SK-N-SH (cell line): ENCODE measurements at regions not wholly inside any gene's neighbourhood (a gene's known extent, or its start where the extent isn't known, plus 50 kb on each side); places are given as distances from the start of the nearest gene placed in this dataset.

Experiments used
- CTCF ChIA-PET: fragments of 300-600, 350-600 bp; formaldehyde crosslinking; extraction: SDS; loops from one replicate; lab custom pipeline; 2021; lab: Yijun Ruan, JAX
- POLR2A ChIA-PET: fragments of 350-600 bp; sonication (Branson Sonifier 250); formaldehyde crosslinking; extraction: SDS; loops from one replicate; lab custom pipeline; 2020; ENCODE audit warnings: antibody characterized with exemption, inconsistent platforms; lab: Yijun Ruan, JAX
- DNase-seq: peaks from one replicate; pipeline ENCODE4 v3.0.0; 2012
- H2AFZ ChIP-seq: fragments of 200-600 bp; sonication (generic); 2 replicates; pipeline ENCODE4 v1.8.1; 2016; ENCODE audit warnings: antibody characterized with exemption, mild to moderate bottlenecking, low read depth
- H3F3A ChIP-seq: fragments of 200-600 bp; sonication (generic); replicated peaks from 2 replicates; pipeline ENCODE3; 2016; ENCODE audit warnings: antibody characterized with exemption, mild to moderate bottlenecking; ENCODE audit not compliant: insufficient read depth
- H3K27ac ChIP-seq, 2 experiments: fragments of 200-500 bp in 1 of 2; fragments of 200-600 bp in 1 of 2; sonication (Bioruptor generic) in 1 of 2; sonication (generic), shearing (Covaris generic) in 1 of 2; 2 replicates each; pipeline versions ENCODE4 v1.5.1 to v1.6.1; 2014 to 2016; ENCODE audit warnings: low read depth in 2 of 2, inconsistent platforms in 1 of 2, low read length in 1 of 2, mild to moderate bottlenecking in 1 of 2, mixed read lengths in 1 of 2
- H3K27me3 ChIP-seq: fragments of 200-600 bp; sonication (generic), shearing (Covaris generic); 2 replicates; pipeline ENCODE4 v1.6.1; 2016; ENCODE audit warnings: mixed run types; ENCODE audit not compliant: insufficient read depth
- H3K36me3 ChIP-seq, 2 experiments: fragments of 200-500 bp in 1 of 2; fragments of 200-600 bp in 1 of 2; sonication (Bioruptor generic) in 1 of 2; sonication (generic) in 1 of 2; replicated peaks in 1 of 2; 2 replicates each; pipeline versions ENCODE3 to v1.5.1; 2014 to 2016; ENCODE audit warnings: low read length in 1 of 2, mild to moderate bottlenecking in 1 of 2; ENCODE audit not compliant: insufficient read depth in 2 of 2, control insufficient read depth in 1 of 2
- H3K4me1 ChIP-seq, 2 experiments: fragments of 200-500 bp in 1 of 2; fragments of 200-600 bp in 1 of 2; sonication (Bioruptor generic) in 1 of 2; sonication (generic), shearing (Covaris generic) in 1 of 2; 2 replicates each; pipeline versions ENCODE4 v1.5.1 to v1.6.1; 2014 to 2016; ENCODE audit warnings: low read depth in 1 of 2, low read length in 1 of 2, mixed run types in 1 of 2; ENCODE audit not compliant: insufficient read depth in 2 of 2, control insufficient read depth in 1 of 2
- H3K4me2 ChIP-seq: fragments of 200-600 bp; sonication (generic), shearing (Covaris generic); 2 replicates; pipeline ENCODE4 v1.6.1; 2017; ENCODE audit warnings: mixed run types
- H3K4me3 ChIP-seq, 2 experiments: fragments of 200-500 bp in 1 of 2; fragments of 200-600 bp in 1 of 2; sonication (Bioruptor generic) in 1 of 2; sonication (generic), shearing (Covaris generic) in 1 of 2; 2 replicates each; pipeline versions ENCODE4 v1.5.1 to v1.8.1; 2014 to 2016; ENCODE audit warnings: low read depth in 2 of 2, inconsistent platforms in 1 of 2, low read length in 1 of 2, mild to moderate bottlenecking in 1 of 2, mixed read lengths in 1 of 2, moderate library complexity in 1 of 2
- H3K79me2 ChIP-seq: fragments of 200-600 bp; sonication (generic); 2 replicates; pipeline ENCODE4 v1.8.1; 2017; ENCODE audit warnings: mild to moderate bottlenecking; ENCODE audit not compliant: insufficient read depth
- H3K9ac ChIP-seq: fragments of 200-600 bp; sonication (generic); 2 replicates; pipeline ENCODE4 v1.6.1; 2017; ENCODE audit warnings: mixed run types
- H3K9me2 ChIP-seq: fragments of 200-600 bp; sonication (generic); 2 replicates; pipeline ENCODE4 v1.6.1; 2017; ENCODE audit warnings: mixed run types
- H3K9me3 ChIP-seq: fragments of 200-600 bp; sonication (generic); 2 replicates; pipeline ENCODE4 v1.6.1; 2017; ENCODE audit warnings: mixed run types, mild to moderate bottlenecking, moderate library complexity
- H4K20me1 ChIP-seq: fragments of 200-600 bp; sonication (generic); 2 replicates; pipeline ENCODE4 v1.6.1; 2017; ENCODE audit warnings: mild to moderate bottlenecking, mixed run types; ENCODE audit not compliant: insufficient read depth
- CHD2 ChIP-seq: fragments of 150-350 bp; IDR thresholded peaks from 2 replicates; pipeline ENCODE4 v1.6.1; 2018; ENCODE audit warnings: low read length; ENCODE audit not compliant: partially characterized antibody
- CTCF ChIP-seq: fragments of 200-600 bp; sonication (generic); IDR thresholded peaks from 2 replicates; pipeline ENCODE4 v1.6.1; 2017; ENCODE audit warnings: antibody characterized with exemption, mild to moderate bottlenecking, moderate library complexity
- ELF1 ChIP-seq: IDR thresholded peaks from 2 replicates; pipeline ENCODE4 v1.4.0; 2012
- EZH2phosphoT487 ChIP-seq: fragments of 200-600 bp; sonication (generic); IDR thresholded peaks from 2 replicates; pipeline ENCODE4 v1.6.1; 2017; ENCODE audit warnings: low read depth, mixed run types, mild to moderate bottlenecking, antibody characterized with exemption, moderate library complexity, borderline replicate concordance
- FOXM1 ChIP-seq: IDR thresholded peaks from 2 replicates; pipeline ENCODE4 v1.4.0; 2012; ENCODE audit warnings: low read depth, mild to moderate bottlenecking
- MAX ChIP-seq: IDR thresholded peaks from 2 replicates; pipeline ENCODE4 v1.4.0; 2012; ENCODE audit warnings: low read depth
- MEF2A ChIP-seq: IDR thresholded peaks from 2 replicates; pipeline ENCODE4 v1.4.0; 2012; ENCODE audit warnings: low read depth, borderline replicate concordance
- NFIC ChIP-seq: IDR thresholded peaks from 2 replicates; pipeline ENCODE4 v1.4.0; 2012; ENCODE audit warnings: borderline replicate concordance
- RAD21 ChIP-seq: IDR thresholded peaks from 2 replicates; pipeline ENCODE4 v1.6.1; 2012; ENCODE audit warnings: mild to moderate bottlenecking, low read length
- RCOR1 ChIP-seq: fragments of 150-350 bp; IDR thresholded peaks from 2 replicates; pipeline ENCODE4 v1.6.1; 2017; ENCODE audit warnings: antibody characterized with exemption, low read length
- REST ChIP-seq: IDR thresholded peaks from 2 replicates; pipeline ENCODE4 v1.6.1; 2012; ENCODE audit warnings: mild to moderate bottlenecking, low read depth, low read length, moderate library complexity
- SMC3 ChIP-seq: IDR thresholded peaks from 2 replicates; pipeline ENCODE4 v1.6.1; 2012; ENCODE audit warnings: low read depth, low read length, improper control_type of control experiment
- TAF1 ChIP-seq: IDR thresholded peaks from 2 replicates; pipeline ENCODE4 v1.6.1; 2012; ENCODE audit warnings: low read depth, mild to moderate bottlenecking, low read length, moderate library complexity, borderline replicate concordance
- TCF12 ChIP-seq: IDR thresholded peaks from 2 replicates; pipeline ENCODE4 v1.4.0; 2012
- USF1 ChIP-seq: IDR thresholded peaks from 2 replicates; pipeline ENCODE4 v1.4.0; 2012; ENCODE audit warnings: low read depth, borderline replicate concordance
- WGBS: methylation state at CpG from one replicate; pipeline ENCODE4 v1.1.6; 2017; ENCODE audit warnings: low lambda C conversion rate; 5-methylcytosine and 5-hydroxymethylcytosine counted together
- TF ChIP-seq, protein P1 (sequence below): fragments of 150-350 bp; IDR thresholded peaks from 2 replicates; pipeline ENCODE4 v1.6.1; 2017; ENCODE audit warnings: antibody characterized with exemption, low read length, low read depth, borderline replicate concordance
- TF ChIP-seq, protein P2 (sequence below): IDR thresholded peaks from 2 replicates; pipeline ENCODE4; 2012

- Histone ChIP-seq H3K36me3 (no peaks in the 10 kb centered on the region), H3K27ac (no peak overlapping the region), H3K4me2 (no peak overlapping the region), H3K9ac (no peak overlapping the region), H3F3A (peaks cover 24% of the 10 kb centered on the region), H3K27me3 (no peaks in the 10 kb centered on the region), H3K79me2 (no peaks in the 10 kb centered on the region; the same call in 1 of the 2 replicates), H4K20me1 (no peaks in the 10 kb centered on the region), H2AFZ (no peak overlapping the region), H3K4me3 (no peak overlapping the region), H3K9me3 (no peaks in the 10 kb centered on the region), H3K4me1 (peaks cover 0 to 11% of the 10 kb centered on the region in 2 experiments; a peak in 2 of 4 replicates), H3K9me2 (no peaks in the 10 kb centered on the region)
- TF ChIP-seq, protein P1, sequence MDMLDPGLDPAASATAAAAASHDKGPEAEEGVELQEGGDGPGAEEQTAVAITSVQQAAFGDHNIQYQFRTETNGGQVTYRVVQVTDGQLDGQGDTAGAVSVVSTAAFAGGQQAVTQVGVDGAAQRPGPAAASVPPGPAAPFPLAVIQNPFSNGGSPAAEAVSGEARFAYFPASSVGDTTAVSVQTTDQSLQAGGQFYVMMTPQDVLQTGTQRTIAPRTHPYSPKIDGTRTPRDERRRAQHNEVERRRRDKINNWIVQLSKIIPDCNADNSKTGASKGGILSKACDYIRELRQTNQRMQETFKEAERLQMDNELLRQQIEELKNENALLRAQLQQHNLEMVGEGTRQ: no peak
- no peak for TF ChIP-seq CTCF
- TF ChIP-seq NFIC: no peak
- TF ChIP-seq RCOR1: no peak
- TF ChIP-seq, protein P2, sequence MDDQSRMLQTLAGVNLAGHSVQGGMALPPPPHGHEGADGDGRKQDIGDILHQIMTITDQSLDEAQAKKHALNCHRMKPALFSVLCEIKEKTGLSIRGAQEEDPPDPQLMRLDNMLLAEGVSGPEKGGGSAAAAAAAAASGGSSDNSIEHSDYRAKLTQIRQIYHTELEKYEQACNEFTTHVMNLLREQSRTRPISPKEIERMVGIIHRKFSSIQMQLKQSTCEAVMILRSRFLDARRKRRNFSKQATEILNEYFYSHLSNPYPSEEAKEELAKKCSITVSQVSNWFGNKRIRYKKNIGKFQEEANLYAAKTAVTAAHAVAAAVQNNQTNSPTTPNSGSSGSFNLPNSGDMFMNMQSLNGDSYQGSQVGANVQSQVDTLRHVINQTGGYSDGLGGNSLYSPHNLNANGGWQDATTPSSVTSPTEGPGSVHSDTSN: no peak
- no peak for TF ChIP-seq SMC3
- no peak for TF ChIP-seq EZH2phosphoT487
- no peak for TF ChIP-seq FOXM1
- POLR2A ChIA-PET: no interaction called here
- CTCF ChIA-PET: interaction anchor here (0.7 to 10.1 kb wide), 4 partner anchors 10 to 255 kb away, joined by 3 to 82 read pairs (median 4); no protein-coding TSS in a partner anchor
- DNase-seq: no peak
- 74% methylated on average over 6 of the region's 6 CpGs for WGBS
Measured at GRCh38 chr20:4073852-4074741, 58.7 kb upstream of the RNF24 start.

- H2AFZ ChIP-seq: no peak overlapping the region
- H3F3A ChIP-seq: peaks cover 16% of the 10 kb centered on the region
- H3K27me3 ChIP-seq: no peaks in the 10 kb centered on the region
- H3K9ac ChIP-seq: no peak overlapping the region
- no peaks in the 10 kb centered on the region; the same call in 1 of the 2 replicates for H3K79me2 ChIP-seq
- CTCF ChIA-PET: interaction anchor here (0.6 to 10.1 kb wide), 18 partner anchors 12 to 868 kb away, joined by 3 to 82 read pairs (median 4); partner anchors contain the start of gene SPEF1
- no peaks in the 10 kb centered on the region for H3K36me3 ChIP-seq
- no peak overlapping the region for H3K4me3 ChIP-seq
- H3K27ac ChIP-seq: no peak overlapping the region
- WGBS: 82% methylated on average over 5 of the region's 5 CpGs
- no peak overlapping the region for H3K4me2 ChIP-seq
- POLR2A ChIA-PET: no interaction called here
- H4K20me1 ChIP-seq: no peaks in the 10 kb centered on the region
- DNase-seq: no peak
- H3K9me3 ChIP-seq: no peaks in the 10 kb centered on the region
- H3K9me2 ChIP-seq: no peaks in the 10 kb centered on the region
- peaks cover 3 to 22% of the 10 kb centered on the region in 2 experiments for H3K4me1 ChIP-seq
- no peak for TF ChIP-seq CHD2
- no peak for TF ChIP-seq EZH2phosphoT487
- TF ChIP-seq ELF1: no peak
- TF ChIP-seq TCF12: no peak
- no peak for TF ChIP-seq TAF1
- no peak for TF ChIP-seq REST
- no peak for TF ChIP-seq MEF2A
- no peak for TF ChIP-seq USF1
- TF ChIP-seq RAD21: no peak
- TF ChIP-seq MAX: no peak
Measured at GRCh38 chr20:4071178-4071693, 55.9 kb upstream of the RNF24 start.
